LNCAP (cell line): ENCODE measurements at regions not wholly inside any gene's neighbourhood (a gene's known extent, or its start where the extent isn't known, plus 50 kb on each side); places are given as distances from the start of the nearest gene placed in this dataset.

Experiments used
- TF ChIP-seq, protein P1 (sequence below): fragments of 450-650 bp; IDR thresholded peaks from 2 replicates; pipeline ENCODE4 v1.5.1; 2017; ENCODE audit warnings: mild to moderate bottlenecking

DNA sequence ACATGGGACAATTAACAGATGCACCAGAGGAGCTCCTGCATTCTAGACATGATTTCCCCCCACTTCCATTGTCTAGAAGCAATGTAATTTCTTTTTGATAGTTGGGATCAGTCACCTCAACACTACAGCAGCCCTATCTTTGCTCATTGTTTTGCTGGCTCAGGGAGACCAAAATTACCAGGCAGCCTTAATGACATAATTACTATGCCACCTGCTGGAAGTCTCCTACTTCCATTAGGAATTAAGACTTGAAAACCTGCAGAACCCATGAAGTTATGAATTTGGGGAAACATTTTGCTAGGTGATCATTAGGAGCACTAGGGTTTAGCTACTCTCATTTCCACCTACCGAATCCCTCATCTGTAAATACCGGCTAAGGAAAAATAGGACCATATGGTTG is 312.0 kb upstream of the CA10 start:
- TF ChIP-seq, protein P1, sequence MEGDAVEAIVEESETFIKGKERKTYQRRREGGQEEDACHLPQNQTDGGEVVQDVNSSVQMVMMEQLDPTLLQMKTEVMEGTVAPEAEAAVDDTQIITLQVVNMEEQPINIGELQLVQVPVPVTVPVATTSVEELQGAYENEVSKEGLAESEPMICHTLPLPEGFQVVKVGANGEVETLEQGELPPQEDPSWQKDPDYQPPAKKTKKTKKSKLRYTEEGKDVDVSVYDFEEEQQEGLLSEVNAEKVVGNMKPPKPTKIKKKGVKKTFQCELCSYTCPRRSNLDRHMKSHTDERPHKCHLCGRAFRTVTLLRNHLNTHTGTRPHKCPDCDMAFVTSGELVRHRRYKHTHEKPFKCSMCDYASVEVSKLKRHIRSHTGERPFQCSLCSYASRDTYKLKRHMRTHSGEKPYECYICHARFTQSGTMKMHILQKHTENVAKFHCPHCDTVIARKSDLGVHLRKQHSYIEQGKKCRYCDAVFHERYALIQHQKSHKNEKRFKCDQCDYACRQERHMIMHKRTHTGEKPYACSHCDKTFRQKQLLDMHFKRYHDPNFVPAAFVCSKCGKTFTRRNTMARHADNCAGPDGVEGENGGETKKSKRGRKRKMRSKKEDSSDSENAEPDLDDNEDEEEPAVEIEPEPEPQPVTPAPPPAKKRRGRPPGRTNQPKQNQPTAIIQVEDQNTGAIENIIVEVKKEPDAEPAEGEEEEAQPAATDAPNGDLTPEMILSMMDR: no peak

DNA sequence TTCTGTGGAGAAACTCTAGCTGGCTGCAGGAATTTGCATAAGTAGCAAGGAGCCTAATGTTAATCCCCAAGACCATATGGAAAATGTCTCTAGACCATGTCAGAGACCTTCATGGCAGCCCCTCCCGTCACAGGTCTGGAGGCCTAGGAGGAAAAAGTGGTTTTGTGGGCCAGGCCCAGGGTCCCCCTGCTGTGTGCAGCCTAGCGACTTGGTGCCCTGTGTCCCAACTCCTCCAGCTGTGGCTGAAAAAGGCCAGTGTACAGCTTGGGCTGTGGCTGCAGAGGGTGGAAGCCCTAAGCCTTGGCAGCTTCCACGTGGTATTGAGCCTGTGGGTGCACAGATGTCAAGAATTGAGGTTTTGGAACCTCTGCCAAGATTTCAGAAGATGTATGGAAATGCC is 306.9 kb upstream of the CA10 start:
- TF ChIP-seq, protein P1: no peak

DNA sequence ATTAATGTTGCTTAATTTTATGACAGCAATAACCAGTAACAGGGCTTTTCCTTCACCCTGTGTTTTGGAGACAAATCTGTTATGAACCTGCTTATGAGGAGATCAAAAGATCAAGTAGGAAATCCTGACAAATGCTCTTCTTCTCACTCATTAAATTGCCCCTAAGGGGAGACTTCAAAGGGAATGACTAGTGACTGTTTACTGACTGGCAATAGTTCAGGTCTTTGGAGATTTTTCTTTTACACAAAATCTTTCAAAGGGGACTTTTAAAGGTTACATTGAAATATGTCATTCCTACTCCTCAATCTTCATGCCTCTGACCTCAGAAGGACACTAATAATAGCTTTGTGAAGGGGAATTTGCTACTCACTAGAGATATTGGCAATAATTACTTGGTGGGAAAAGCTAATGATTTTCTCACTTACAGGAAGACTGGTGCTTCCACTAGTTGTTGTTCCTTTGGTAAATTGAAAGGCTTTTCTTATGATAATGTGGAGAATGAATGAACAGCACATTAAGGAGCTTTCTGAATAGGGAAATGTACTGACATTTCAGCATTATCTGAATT is 292.9 kb upstream of the CA10 start:
- TF ChIP-seq, protein P1: no peak

- TF ChIP-seq, protein P1: no peak
Measured at GRCh38 chr17:52442350-52442749, 283.8 kb upstream of the CA10 start.

DNA sequence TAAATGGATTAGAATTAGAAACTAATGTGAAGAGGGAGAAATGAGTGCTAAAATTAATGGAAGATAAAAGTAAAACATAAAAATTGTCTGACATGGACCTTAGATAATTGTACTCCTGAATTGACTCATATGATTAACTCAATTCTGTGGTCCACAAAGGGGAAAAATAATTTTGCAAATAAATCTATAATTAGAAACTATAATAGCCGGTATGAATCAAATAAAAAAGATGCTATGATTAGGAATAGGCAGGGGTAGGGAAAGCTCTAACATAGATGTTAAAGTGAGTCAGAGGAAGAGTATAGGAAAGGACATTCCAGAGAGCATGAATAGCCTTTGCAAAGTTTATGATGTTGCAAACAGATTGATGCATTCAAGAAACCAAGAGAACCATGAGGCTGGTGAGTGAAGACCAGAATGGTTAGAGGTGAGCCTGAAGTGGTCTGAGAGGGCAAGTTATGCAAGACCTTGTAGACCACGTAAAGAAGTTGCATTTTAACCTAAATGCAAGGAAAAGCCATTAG is 262.1 kb upstream of the CA10 start:
- TF ChIP-seq, protein P1: no peak

DNA sequence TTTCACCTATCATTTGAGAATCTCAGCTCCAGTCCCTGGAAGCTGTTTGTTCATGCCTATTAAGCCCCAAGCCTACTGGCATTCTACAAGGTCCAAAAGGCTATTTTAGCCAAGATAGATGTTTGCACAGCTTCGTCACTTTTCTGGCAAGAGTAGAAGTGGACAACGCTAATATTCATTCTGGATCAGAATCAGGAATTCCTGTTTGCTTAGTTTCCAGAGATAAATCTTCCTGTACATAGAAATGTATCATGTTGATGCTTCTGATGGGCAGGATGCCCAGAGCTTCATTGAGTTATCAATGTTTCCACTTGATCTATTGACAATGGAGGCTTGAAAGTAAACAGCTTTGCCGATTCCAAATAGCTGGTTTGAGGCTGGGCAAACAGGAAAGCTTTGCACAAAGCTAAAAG is 260.7 kb upstream of the CA10 start:
- TF ChIP-seq, protein P1: no peak

DNA sequence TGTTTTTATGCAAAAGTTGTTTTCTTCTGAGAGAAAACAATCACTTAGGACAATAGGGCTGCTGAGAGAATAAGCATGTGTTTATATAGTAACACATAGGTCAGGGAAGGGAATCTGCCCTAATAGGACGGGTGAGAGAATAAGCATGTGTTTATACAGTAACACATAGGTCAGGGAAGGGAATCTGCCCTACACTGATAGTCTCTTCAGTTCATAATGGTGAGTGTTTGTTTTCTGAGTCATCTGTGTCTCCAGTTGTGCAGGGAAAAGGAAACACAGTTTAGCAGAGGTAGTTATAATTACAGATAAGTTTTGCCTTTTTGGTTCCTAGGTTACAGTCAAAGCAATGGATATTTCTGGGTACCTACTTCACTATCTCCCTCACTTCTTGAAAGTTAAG is 252.3 kb upstream of the CA10 start:
- TF ChIP-seq, protein P1: no peak

DNA sequence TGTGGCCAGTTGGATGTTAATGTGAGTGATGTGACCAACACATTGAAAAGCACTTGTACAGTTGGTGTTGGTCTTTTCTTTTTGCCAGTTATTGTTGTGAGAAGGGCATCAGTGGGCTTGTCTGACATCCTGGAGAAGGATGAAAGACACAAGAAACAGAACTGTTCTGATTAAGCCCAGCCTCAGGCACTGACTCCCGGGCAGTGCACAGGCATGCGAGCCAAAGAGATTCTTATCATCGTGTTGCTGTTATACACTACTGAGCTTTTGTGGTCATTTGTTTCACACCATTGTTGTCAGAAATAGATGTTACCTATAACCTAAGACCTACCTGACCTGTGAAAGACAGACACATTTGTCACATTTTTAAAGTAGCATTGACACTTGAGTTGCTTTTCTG is 236.8 kb upstream of the CA10 start:
- TF ChIP-seq, protein P1: no peak
